Urothelium cell line (cell line): ENCODE measurements at regions not wholly inside any gene's neighbourhood (a gene's known extent, or its start where the extent isn't known, plus 50 kb on each side); places are given as distances from the start of the nearest gene placed in this dataset.

Source experiments
- DNase-seq: peaks from one replicate; pipeline ENCODE4 v3.0.0; 2011; ENCODE audit warnings: low spot score, mixed read lengths
- FAIRE-seq: peaks from 2 replicates; lab custom pipeline; 2011; peaks lifted over from hg19 to GRCh38; lab: Jason Lieb, UNC

GRCh38 chr21:27017246-27017645, 50.4 kb upstream of the ADAMTS5 start:
- DNase-seq (no peak), FAIRE-seq (no peak)
